HG03565 (cell line): ENCODE measurements at regions not wholly inside any gene's neighbourhood (a gene's known extent, or its start where the extent isn't known, plus 50 kb on each side); places are given as distances from the start of the nearest gene placed in this dataset.
"Not testable (repeated sequence)": the region's sequence is repeated elsewhere in the genome, so short reads cannot be mapped to it uniquely, and the experiment has no call there.

ENCODE experiments used
- ATAC-seq: cut with Tn5 transposase; IDR thresholded peaks from one replicate; pipeline ENCODE4 v1.9.1; 2021; ENCODE audit warnings: mild to moderate bottlenecking, moderate library complexity; ENCODE audit not compliant: unreplicated experiment

GRCh38 chrX:94814216-94814615, 1140.2 kb downstream of the FAM133A start:
- ATAC-seq = no peak

- ATAC-seq = peak; percentile 73
These were observed 1156.7 kb downstream of the FAM133A start for GRCh38 chrX:94830717-94831116.

GRCh38 chrX:94831364-94831763, 1157.4 kb downstream of the FAM133A start:
- ATAC-seq = no peak

GRCh38 chrX:94834226-94834625, 1160.2 kb downstream of the FAM133A start:
- ATAC-seq = no peak

GRCh38 chrX:94850811-94851210, 1176.8 kb downstream of the FAM133A start:
- no peak for ATAC-seq

GRCh38 chrX:94854251-94854650, 1180.2 kb downstream of the FAM133A start:
- ATAC-seq = no peak

GRCh38 chrX:94862470-94862869, 1188.5 kb downstream of the FAM133A start:
- not testable (repeated sequence) for ATAC-seq

- no peak for ATAC-seq
These were observed 1197.6 kb downstream of the FAM133A start for GRCh38 chrX:94871640-94872039.

GRCh38 chrX:94901849-94902248, 1227.8 kb downstream of the FAM133A start:
- ATAC-seq = no peak

- no peak for ATAC-seq
These were observed 1234.2 kb downstream of the FAM133A start for GRCh38 chrX:94908171-94908570.

- ATAC-seq = no peak
These were observed 1234.6 kb downstream of the FAM133A start for GRCh38 chrX:94908648-94909047.

- no peak for ATAC-seq
These were observed 1240.2 kb downstream of the FAM133A start for GRCh38 chrX:94914235-94914634.

GRCh38 chrX:94932278-94932965, 1258.4 kb downstream of the FAM133A start:
- ATAC-seq = no peak

- no peak for ATAC-seq
These were observed 1262.7 kb downstream of the FAM133A start for GRCh38 chrX:94936722-94937121.

GRCh38 chrX:94937491-94937890, 1263.5 kb downstream of the FAM133A start:
- ATAC-seq = no peak

- ATAC-seq = no peak
These were observed 1268.6 kb downstream of the FAM133A start for GRCh38 chrX:94942603-94943002.

GRCh38 chrX:94946137-94946536, 1272.1 kb downstream of the FAM133A start:
- not testable (repeated sequence) for ATAC-seq

- ATAC-seq = no peak
These were observed 1287.7 kb downstream of the FAM133A start for GRCh38 chrX:94961730-94962129.

GRCh38 chrX:94977562-94977961, 1303.6 kb downstream of the FAM133A start:
- ATAC-seq = no peak

GRCh38 chrX:94977986-94978385, 1304.0 kb downstream of the FAM133A start:
- ATAC-seq = no peak
